RWPE2 (cell line): ENCODE measurements at regions not wholly inside any gene's neighbourhood (a gene's known extent, or its start where the extent isn't known, plus 50 kb on each side); places are given as distances from the start of the nearest gene placed in this dataset.

ENCODE experiments used
- ATAC-seq: fragments of 200-7000 bp; cut with Tn5 transposase; 3 replicates; pipeline ENCODE4 v1.9.1; 2021; ENCODE audit warnings: low read depth
- DNase-seq: peaks from one replicate; pipeline ENCODE4 v3.0.0-alpha.2; 2020; ENCODE audit warnings: low spot score
- H3K27ac ChIP-seq: fragments of 450-650 bp; 2 replicates; pipeline ENCODE4 v1.5.1; 2017; ENCODE audit warnings: mild to moderate bottlenecking; ENCODE audit not compliant: poor library complexity, severe bottlenecking
- H3K27me3 ChIP-seq: fragments of 250-450 bp; sonication (Bioruptor Pico); 2 replicates; pipeline ENCODE4 v1.5.1; 2021; ENCODE audit warnings: mild to moderate bottlenecking, moderate library complexity; ENCODE audit not compliant: insufficient read depth, poor library complexity, severe bottlenecking
- H3K36me3 ChIP-seq: fragments of 250-450 bp; sonication (Bioruptor Pico); 2 replicates; pipeline ENCODE4 v1.5.1; 2020; ENCODE audit warnings: low read depth, mild to moderate bottlenecking, moderate library complexity
- H3K4me1 ChIP-seq: fragments of 250-450 bp; sonication (Bioruptor Pico); 2 replicates; pipeline ENCODE4 v1.5.1; 2021; ENCODE audit warnings: mild to moderate bottlenecking, moderate library complexity; ENCODE audit not compliant: insufficient read depth, poor library complexity, severe bottlenecking
- H3K4me3 ChIP-seq: fragments of 250-450 bp; sonication (Bioruptor Pico); 2 replicates; pipeline ENCODE4 v1.5.1; 2021; ENCODE audit warnings: mild to moderate bottlenecking, moderate library complexity; ENCODE audit not compliant: severe bottlenecking
- H3K9me3 ChIP-seq: fragments of 250-450 bp; sonication (Bioruptor Pico); 2 replicates; pipeline ENCODE4 v1.5.1; 2021; ENCODE audit warnings: mild to moderate bottlenecking, moderate library complexity; ENCODE audit not compliant: severe bottlenecking
- CTCF ChIP-seq: fragments of 450-650 bp; IDR thresholded peaks from one replicate; pipeline ENCODE4 v1.5.1; 2017; ENCODE audit warnings: mild to moderate bottlenecking, moderate library complexity; ENCODE audit not compliant: poor library complexity, severe bottlenecking

- no peaks in the 10 kb centered on the region for H3K36me3 ChIP-seq
Observed at GRCh38 chr3:64892671-64893309, 205.0 kb upstream of the ADAMTS9 start.

GRCh38 chr3:64891021-64891420, 203.2 kb upstream of the ADAMTS9 start:
- no peak for TF ChIP-seq CTCF

More at GRCh38 chr3:64892671-64893309, 205.0 kb upstream of the ADAMTS9 start:
- no peak for TF ChIP-seq CTCF
- DNase-seq (no peak), ATAC-seq (no peak)
- H3K27me3 ChIP-seq = no peaks in the 10 kb centered on the region
- H3K4me3 ChIP-seq = no peak overlapping the region
- H3K27ac ChIP-seq = no peak overlapping the region
- H3K9me3 ChIP-seq = no peaks in the 10 kb centered on the region
- H3K4me1 ChIP-seq = no peaks in the 10 kb centered on the region

GRCh38 chr3:64890466-64890865, 202.7 kb upstream of the ADAMTS9 start:
- Histone ChIP-seq H3K27ac (no peak overlapping the region), H3K9me3 (no peaks in the 10 kb centered on the region), H3K27me3 (no peaks in the 10 kb centered on the region), H3K4me1 (no peaks in the 10 kb centered on the region), H3K4me3 (no peak overlapping the region), H3K36me3 (no peaks in the 10 kb centered on the region)
- ATAC-seq (no peak), DNase-seq (no peak)
- TF ChIP-seq CTCF = no peak

More at GRCh38 chr3:64891021-64891420, 203.2 kb upstream of the ADAMTS9 start:
- DNase-seq = no peak
- Histone ChIP-seq H3K36me3 (no peaks in the 10 kb centered on the region), H3K27ac (no peak overlapping the region), H3K4me3 (no peak overlapping the region), H3K9me3 (no peaks in the 10 kb centered on the region), H3K4me1 (no peaks in the 10 kb centered on the region), H3K27me3 (no peaks in the 10 kb centered on the region)
- ATAC-seq = no peak

GRCh38 chr3:64890006-64890405, 202.2 kb upstream of the ADAMTS9 start:
- DNase-seq (no peak), ATAC-seq (no peak)
- no peak overlapping the region for H3K4me3 ChIP-seq
- H3K4me1 ChIP-seq = no peaks in the 10 kb centered on the region
- no peak overlapping the region for H3K27ac ChIP-seq
- H3K27me3 ChIP-seq = no peaks in the 10 kb centered on the region
- no peaks in the 10 kb centered on the region for H3K9me3 ChIP-seq
- H3K36me3 ChIP-seq = no peaks in the 10 kb centered on the region
- no peak for TF ChIP-seq CTCF

GRCh38 chr3:64888840-64889392, 201.1 kb upstream of the ADAMTS9 start:
- Histone ChIP-seq H3K27me3 (no peaks in the 10 kb centered on the region), H3K36me3 (no peaks in the 10 kb centered on the region), H3K4me3 (no peak overlapping the region), H3K9me3 (no peaks in the 10 kb centered on the region), H3K4me1 (no peaks in the 10 kb centered on the region), H3K27ac (no peak overlapping the region)
- no peak for TF ChIP-seq CTCF
- no peak for DNase-seq
- ATAC-seq = no peak
